ENCODE measurements at regions not wholly inside any gene's neighbourhood (a gene's known extent, or its start where the extent isn't known, plus 50 kb on each side); places are given as distances from the start of the nearest gene placed in this dataset.

DNA sequence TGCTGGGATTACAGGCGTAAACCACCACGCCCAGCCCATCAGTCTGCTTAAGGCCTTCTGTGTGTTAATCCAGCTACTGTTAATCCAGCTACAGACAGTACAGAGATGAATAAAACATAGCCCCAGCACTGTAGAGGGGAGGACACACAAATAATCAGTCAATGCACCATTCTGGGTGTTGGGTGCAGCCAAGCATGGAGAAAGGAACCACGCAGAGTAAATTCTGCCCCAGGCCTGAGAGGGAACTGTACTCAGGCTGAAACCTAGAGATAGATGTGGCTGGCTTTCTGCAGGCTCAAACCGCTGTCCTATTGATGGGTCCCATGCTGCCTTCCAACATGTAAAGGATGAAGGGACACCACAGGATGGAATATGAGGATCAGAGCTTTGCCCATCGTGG is 136.8 kb upstream of the IGSF21 start:
- no peak for DNase-seq

GRCh38 chr1:17973694-17974093 is 133.9 kb upstream of the IGSF21 start:
- DNase-seq, result no peak

DNA sequence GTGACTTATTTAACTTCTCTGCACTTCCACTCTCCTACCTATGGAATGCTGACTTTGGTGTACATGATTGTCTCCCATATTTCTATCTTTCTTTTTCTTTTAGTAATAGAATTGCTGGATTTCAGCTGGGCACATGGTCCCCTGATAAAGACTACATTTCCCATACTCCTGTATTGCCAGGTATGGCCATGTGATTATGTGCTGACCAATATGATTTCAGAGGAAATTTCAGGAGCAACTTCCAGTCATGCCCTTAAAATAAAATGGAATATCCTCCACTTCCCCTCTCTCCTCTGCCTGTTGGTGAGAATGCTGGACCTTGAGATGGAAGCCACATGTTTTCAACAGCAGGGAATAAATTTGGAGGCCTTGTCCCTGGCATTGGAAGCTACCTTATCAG is 130.7 kb upstream of the IGSF21 start:
- no peak for DNase-seq

- DNase-seq, result no peak
Measured at GRCh38 chr1:17978016-17978415, 129.6 kb upstream of the IGSF21 start.

DNA sequence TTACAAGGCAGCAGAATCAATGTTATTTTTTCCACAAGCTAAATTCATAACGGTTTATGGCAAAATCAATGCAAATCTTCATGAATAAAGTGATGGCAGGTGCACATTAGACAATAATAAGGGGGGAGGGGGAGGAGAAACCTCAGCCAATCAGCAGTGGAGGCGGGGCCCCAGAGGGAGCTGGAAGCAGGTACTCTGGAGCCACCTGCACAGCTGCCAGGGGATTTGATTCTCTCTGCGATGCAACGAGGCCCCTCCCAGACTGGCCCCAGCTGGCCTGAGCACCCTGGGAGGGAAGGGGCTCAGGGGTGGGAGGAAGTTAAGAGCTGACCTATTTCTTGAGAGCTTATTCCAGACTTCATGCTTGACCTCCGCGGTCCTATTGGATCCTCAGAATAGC is 127.8 kb upstream of the IGSF21 start:
- no peak for DNase-seq

- no peak for DNase-seq
Measured at GRCh38 chr1:17982197-17982596, 125.4 kb upstream of the IGSF21 start.

DNA sequence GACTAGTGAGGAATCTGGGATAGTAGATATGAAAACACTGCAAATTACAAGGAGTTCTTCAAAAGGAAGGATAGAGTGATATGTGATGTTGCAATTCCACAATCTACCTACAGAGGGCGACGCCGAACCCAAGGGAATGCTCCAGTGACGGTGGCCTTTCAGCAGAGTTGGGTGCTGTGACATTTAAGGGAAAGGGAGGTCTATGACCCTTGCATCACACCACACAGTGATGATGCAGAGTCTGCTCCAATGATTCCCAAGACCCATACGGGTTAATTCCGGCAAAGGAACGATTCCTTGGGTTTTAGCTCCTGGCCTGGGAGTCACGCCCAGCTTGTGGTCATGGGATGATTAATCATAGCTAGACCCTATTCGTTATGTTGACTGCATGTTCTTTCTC is 123.0 kb upstream of the IGSF21 start:
- DNase-seq, result peak in 4 of 56 donors; percentile 1 to 23 (median 6)

DNA sequence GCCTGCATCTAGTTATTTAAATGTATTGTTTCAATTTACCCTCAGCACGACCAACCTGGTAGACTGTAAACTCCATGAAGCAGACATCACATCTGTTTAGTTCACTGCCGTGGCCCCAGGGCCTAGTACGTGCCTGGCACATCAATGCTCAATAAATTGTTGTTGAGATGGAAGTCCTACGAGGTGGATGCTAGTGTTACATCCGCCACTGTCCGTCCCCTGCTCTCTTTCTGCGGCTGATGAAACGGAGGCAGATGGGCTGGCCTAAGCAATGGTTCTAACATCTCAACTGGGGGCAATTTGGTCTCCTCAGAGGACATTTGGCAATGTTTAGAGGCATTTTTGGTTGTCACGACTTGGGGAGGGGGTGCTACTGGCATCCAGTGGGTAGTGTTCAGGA is 121.4 kb upstream of the IGSF21 start:
- no peak for DNase-seq

- no peak for DNase-seq
Measured at GRCh38 chr1:17990401-17990800, 117.2 kb upstream of the IGSF21 start.

- no peak for DNase-seq
Measured at GRCh38 chr1:17991996-17992395, 115.6 kb upstream of the IGSF21 start.

DNA sequence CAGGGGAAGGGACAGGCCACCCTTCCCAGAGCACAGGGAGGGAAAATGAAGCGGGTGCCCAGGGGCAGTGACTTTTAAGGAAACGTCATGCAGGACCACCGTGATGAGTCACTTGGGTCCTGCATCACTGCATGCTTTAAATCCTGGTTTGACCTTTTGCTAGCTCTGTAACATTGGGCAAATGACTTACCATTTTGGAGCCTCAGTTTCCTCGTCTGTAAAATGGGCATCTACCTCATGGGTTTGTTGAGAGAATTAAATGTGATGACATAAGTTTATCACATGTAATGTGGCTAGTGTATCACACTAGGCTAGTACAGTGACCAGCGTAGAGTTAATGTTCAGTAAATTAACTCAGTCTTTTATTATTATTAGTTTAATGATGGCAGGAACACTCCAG is 114.8 kb upstream of the IGSF21 start:
- no peak for DNase-seq

- no peak for DNase-seq
Measured at GRCh38 chr1:17994046-17994445, 113.6 kb upstream of the IGSF21 start.

- DNase-seq, result no peak
Measured at GRCh38 chr1:17995480-17995879, 112.1 kb upstream of the IGSF21 start.

GRCh38 chr1:17998889-17999288 is 108.7 kb upstream of the IGSF21 start:
- peak in 1 of 56 donors; percentile 2 for DNase-seq

- DNase-seq, result no peak
Measured at GRCh38 chr1:17999884-18000283, 107.7 kb upstream of the IGSF21 start.

DNA sequence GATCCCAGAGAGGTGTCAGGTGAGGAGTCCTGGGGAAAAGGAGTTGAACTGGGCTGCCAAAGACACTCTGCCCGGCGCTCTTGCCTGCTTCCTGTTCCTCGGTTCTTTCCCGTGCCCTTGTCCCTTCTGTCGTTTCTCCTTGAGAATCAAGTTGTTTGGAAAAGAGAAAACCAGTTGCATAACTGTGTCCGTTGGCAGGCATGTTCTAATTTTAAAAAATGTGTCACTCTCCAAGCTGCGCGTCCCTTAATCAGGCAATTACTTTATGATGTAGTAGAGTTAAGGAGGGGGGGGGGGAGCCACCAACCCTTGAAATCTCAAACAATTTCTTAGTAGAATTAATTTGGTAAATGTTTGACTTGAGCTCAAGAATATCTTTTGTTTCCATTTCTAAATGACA is 105.9 kb upstream of the IGSF21 start:
- DNase-seq, result no peak

GRCh38 chr1:18004278-18004677 is 103.3 kb upstream of the IGSF21 start:
- no peak for DNase-seq

DNA sequence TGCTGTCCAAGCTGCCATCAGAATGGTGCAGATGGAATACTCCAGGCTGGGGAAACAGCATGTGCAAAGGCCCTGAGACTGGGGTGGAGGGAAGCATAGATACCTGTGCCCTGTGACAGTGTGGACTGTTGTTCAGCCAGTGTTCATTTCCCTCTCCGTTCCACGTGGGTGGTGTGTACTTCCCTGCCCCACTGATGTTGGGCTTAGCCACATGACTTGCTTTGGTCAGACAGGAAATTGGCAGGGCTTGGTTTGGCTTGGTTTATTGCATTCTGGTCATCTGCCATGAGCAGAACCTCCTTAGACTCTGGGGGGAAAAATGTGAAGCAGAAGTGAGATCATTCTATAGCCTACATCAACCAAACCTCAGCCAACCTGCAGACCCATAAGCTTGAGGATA is 102.4 kb upstream of the IGSF21 start:
- peak in 4 of 56 donors; percentile 5 to 15 (median 10) for DNase-seq

DNA sequence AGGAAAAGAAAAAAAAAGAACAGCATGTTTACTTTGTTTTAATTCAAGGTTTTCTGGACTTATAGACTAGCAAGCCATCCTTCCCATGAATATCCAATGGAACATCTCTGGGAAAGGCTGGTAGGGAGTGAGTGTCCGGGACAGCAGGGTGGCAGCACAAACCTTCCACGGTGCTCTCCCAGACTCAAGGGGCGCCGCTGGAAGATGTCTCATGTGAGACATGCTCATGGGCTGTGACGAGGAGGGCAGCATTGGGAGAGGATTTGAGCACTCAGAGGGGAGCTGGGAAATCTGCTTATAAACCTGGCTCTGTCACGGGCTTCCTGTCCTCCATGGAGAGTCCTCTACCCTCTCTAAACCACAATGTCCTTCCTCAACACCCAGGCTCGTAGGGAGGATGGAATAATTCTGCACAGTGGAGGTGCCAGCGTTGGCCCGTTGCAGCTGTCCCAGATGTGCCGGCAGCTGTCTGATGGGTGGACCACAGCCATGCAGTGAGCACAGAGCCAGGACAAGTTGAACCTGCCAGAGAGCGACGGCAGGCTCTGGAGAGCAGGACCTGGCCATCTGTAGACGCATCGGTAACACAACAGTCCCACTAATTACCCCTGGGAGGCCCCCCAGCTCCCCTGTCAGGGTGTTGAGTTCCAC is 100.1 kb upstream of the IGSF21 start:
- DNase-seq, result peak in 2 of 56 donors; percentile 7 to 9

DNA sequence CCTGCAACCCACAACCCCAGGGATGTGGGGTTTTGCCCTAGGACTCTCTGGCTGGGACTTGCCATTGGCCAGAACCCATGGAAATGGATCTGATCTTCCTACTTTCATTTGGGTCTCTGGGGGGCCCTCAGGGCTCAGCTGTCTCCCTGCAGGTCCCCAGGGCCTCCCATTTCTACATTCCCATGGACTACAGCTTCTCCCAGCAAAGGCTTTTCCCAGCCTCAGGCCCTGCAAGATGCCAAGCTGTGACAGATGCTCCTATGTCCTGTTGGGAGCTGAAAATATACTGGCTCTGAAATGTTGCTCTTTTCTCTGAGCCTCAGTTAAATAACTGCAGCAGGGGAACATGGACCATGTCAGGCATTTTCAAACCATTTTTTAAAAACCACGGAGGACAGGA is 99.5 kb upstream of the IGSF21 start:
- DNase-seq, result no peak

DNA sequence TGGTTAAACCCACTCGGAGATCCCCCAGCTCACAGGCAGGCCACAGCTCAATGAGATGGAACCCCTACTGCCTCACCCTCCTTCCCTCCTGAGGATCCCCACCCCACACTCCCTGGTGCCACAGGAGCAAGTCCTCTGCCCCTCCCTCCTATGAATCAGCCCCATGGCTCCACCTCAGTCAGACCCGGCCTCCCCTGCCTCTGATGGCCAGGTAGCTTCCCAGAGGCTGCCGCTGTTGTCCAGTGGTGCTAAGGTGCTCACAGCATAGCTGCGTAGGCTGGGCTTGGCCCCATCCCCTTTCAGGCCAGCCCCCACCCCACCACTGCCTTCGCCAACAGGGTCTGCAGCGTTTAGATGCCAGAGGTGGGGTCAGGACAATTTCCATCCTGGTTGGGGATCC is 98.5 kb upstream of the IGSF21 start:
- no peak for DNase-seq

- DNase-seq, result peak in 4 of 56 donors; percentile 3 to 11 (median 8)
Measured at GRCh38 chr1:18009478-18009961, 98.1 kb upstream of the IGSF21 start.

- DNase-seq, result peak in 1 of 56 donors; percentile 6
Measured at GRCh38 chr1:18010408-18010807, 97.2 kb upstream of the IGSF21 start.

DNA sequence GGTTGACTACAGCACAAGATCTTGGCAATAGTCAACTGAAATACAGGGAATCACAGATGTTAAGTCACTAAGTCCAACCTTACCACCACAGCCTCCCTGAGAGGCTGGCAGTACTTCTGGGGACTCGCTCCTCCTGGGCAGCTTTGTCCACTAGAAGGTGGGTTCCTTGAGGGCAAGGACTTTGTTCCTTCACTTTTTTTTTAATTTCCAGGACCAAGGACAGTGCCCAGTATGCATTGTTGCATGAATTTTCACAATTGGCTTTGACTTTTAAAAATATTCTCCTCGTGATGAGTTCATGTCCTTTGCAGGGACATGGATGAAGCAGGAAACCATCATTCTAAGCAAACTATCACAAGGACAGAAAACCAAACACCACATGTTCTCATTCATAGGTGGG is 96.7 kb upstream of the IGSF21 start:
- no peak for DNase-seq
